ENCODE measurements at regions not wholly inside any gene's neighbourhood (a gene's known extent, or its start where the extent isn't known, plus 50 kb on each side); places are given as distances from the start of the nearest gene placed in this dataset.
A peak's percentile ranks its signal among the peaks of the same experiment; 100 is the strongest.

DNA sequence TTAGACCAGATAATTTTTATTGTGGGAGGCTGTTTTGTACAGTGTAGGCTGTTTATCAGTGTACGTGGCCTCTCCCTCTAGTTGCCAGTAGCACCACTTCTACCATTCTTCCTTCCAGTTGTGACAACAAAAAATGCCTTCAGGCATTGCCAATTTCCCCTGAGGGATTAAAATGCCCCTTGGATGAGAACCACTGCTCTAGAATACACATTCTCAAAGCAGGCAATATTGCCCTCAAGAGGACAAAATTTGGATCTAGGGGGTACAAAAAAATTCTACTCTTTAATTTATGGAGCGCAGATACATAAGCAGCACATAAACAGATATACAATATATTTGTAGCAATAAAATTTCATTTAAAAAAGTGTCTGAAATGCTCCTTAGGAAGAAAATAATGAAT lies 674.6 kb downstream of the PTPRC start:
- H3K4me3 ChIP-seq (replicated peaks; ENCODE audit: low read depth, low read length) = no peak overlapping the region
- peak; percentile 18 for DNase-seq (ENCODE audit: low read depth)
- TF ChIP-seq, protein P1, sequence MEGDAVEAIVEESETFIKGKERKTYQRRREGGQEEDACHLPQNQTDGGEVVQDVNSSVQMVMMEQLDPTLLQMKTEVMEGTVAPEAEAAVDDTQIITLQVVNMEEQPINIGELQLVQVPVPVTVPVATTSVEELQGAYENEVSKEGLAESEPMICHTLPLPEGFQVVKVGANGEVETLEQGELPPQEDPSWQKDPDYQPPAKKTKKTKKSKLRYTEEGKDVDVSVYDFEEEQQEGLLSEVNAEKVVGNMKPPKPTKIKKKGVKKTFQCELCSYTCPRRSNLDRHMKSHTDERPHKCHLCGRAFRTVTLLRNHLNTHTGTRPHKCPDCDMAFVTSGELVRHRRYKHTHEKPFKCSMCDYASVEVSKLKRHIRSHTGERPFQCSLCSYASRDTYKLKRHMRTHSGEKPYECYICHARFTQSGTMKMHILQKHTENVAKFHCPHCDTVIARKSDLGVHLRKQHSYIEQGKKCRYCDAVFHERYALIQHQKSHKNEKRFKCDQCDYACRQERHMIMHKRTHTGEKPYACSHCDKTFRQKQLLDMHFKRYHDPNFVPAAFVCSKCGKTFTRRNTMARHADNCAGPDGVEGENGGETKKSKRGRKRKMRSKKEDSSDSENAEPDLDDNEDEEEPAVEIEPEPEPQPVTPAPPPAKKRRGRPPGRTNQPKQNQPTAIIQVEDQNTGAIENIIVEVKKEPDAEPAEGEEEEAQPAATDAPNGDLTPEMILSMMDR (IDR thresholded peaks at IDR 0.05; ENCODE audit: low read length, missing control alignments) = no peak

DNA sequence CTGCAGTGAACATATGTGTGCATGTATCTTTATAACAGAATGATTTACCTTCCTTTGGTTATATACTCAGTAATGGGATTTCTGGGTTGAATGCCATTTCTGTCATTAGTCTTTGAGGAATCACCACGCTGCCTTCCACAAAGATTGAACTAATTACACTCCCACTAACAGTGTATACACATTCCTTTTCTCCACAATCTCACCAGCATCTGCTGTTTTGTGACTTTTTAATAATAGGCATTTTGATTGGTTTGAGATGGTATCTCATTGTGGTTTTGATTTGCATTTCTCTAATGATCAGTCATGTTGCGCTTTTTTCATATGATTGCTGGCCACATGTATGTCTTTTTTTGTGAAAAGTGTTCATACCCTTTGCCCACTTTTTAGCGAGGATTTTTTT lies 680.5 kb downstream of the PTPRC start:
- TF ChIP-seq, protein P1 (IDR thresholded peaks at IDR 0.05; ENCODE audit: low read length, missing control alignments) = no peak

GRCh38 chr1:199322278-199322677 lies 683.4 kb downstream of the PTPRC start:
- TF ChIP-seq, protein P1 (IDR thresholded peaks at IDR 0.05; ENCODE audit: low read length, missing control alignments) = no peak
- no peak overlapping the region for H3K4me3 ChIP-seq (replicated peaks; ENCODE audit: low read depth, low read length)
- no peak for DNase-seq (ENCODE audit: low read depth)

More for the DNA sequence above, 680.5 kb downstream of the PTPRC start:
- no peak overlapping the region for H3K4me3 ChIP-seq (replicated peaks; ENCODE audit: low read depth, low read length)
- no peak for DNase-seq (ENCODE audit: low read depth)

- TF ChIP-seq, protein P1 (IDR thresholded peaks at IDR 0.05; ENCODE audit: low read length, missing control alignments) = no peak
- no peak for DNase-seq (ENCODE audit: low read depth)
- H3K4me3 ChIP-seq (replicated peaks; ENCODE audit: low read depth, low read length) = no peak overlapping the region
These were observed 694.3 kb upstream of the NR5A2 start for GRCh38 chr1:199333180-199333579.

- H3K4me3 ChIP-seq (replicated peaks; ENCODE audit: low read depth, low read length) = no peak overlapping the region
- DNase-seq (ENCODE audit: low read depth) = peak; percentile 7
- TF ChIP-seq, protein P1 (IDR thresholded peaks at IDR 0.05; ENCODE audit: low read length, missing control alignments) = no peak
These were observed 692.0 kb upstream of the NR5A2 start for GRCh38 chr1:199335496-199335895.

DNA sequence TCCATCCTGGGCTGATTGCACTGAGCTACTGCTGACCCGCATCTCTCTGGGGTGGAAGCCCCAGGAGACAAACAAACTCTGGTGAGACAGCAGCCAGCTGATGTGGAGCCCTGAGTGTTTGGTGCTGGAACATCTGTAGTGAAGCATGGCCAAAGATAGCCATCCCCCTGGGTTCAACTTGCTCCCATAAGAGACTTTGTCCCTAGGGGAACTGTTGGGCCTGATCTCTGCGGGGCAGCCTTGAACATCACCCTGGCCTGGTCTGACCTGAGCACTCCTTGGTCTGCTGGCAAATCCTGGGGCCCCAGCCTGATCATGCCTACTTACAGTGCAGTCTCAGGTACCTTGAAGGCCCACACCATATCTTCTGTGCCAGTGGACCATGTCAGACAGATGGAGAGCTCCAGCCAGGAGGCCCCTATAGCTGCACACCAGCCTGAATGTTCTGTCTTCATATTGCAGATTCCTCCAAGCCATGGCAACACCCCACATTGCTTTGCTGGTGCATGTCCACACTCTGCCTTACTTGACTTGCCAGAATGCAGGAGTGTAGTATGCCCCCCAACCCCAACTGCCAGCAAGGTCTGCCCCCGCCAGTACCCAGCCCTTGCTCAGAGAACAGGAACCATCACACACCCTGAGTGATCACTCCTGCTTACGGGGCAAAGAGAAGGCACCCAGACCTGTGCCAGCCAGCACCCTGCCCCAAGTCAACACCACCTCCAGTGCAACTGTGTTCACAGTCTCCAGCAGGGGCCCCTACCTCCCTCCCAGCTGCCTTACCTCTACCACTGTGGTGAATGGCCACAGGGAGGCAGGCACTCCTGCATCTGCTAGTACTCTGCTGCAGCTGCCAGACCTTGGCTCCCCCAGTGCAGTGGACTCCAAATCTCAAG lies 690.5 kb upstream of the NR5A2 start:
- no peak for DNase-seq (ENCODE audit: low read depth)
- TF ChIP-seq, protein P1 (IDR thresholded peaks at IDR 0.05; ENCODE audit: low read length, missing control alignments) = no peak
- no peak overlapping the region for H3K4me3 ChIP-seq (replicated peaks; ENCODE audit: low read depth, low read length)

- no peak for DNase-seq (ENCODE audit: low read depth)
- no peak overlapping the region for H3K4me3 ChIP-seq (replicated peaks; ENCODE audit: low read depth, low read length)
- TF ChIP-seq, protein P1 (IDR thresholded peaks at IDR 0.05; ENCODE audit: low read length, missing control alignments) = no peak
These were observed 688.8 kb upstream of the NR5A2 start for GRCh38 chr1:199338760-199339159.
